ENCODE measurements at regions not wholly inside any gene's neighbourhood (a gene's known extent, or its start where the extent isn't known, plus 50 kb on each side); places are given as distances from the start of the nearest gene placed in this dataset.

GRCh38 chr1:48164571-48164970, 57.9 kb upstream of the SLC5A9 start:
- TF ChIP-seq EZH2phosphoT487 (IDR thresholded peaks at IDR 0.05; ENCODE audit: insufficient read depth, low read depth) (no peak), EZH2 (IDR thresholded peaks at IDR 0.05; ENCODE audit: insufficient read depth, poor library complexity, severe bottlenecking) (no peak)
- H3K9ac ChIP-seq: no peak overlapping the region
- H3K9me3 ChIP-seq (ENCODE audit: low read depth): no peaks in the 10 kb centered on the region
- no peak for DNase-seq
- no peak overlapping the region for H2AFZ ChIP-seq
- H3K4me3 ChIP-seq: no peak overlapping the region
- H3K27ac ChIP-seq: no peak overlapping the region
- no peaks in the 10 kb centered on the region for H3K79me2 ChIP-seq (ENCODE audit: insufficient read depth)
- no peaks in the 10 kb centered on the region for H3K9me2 ChIP-seq (ENCODE audit: insufficient read depth)
- H3K27me3 ChIP-seq (replicated peaks; ENCODE audit: insufficient read depth): no peaks in the 10 kb centered on the region
- H3K4me2 ChIP-seq (ENCODE audit: unreplicated experiment): no peak overlapping the region
- 38 to 40% methylated on average over 4 of the region's 4 CpGs for WGBS, 2 experiments (ENCODE audit: low coverage in 1 of 2, low lambda C conversion rate in 2 of 2, missing lambda C conversion rate in 2 of 2)
- no peaks in the 10 kb centered on the region for H3F3A ChIP-seq (ENCODE audit: insufficient read depth)
- no peaks in the 10 kb centered on the region for H3K4me1 ChIP-seq (ENCODE audit: insufficient read depth)
- in situ Hi-C loops (cut with MboI): no loop called here
- no peaks in the 10 kb centered on the region for H4K20me1 ChIP-seq (ENCODE audit: insufficient read depth)
- no peaks in the 10 kb centered on the region for H3K36me3 ChIP-seq (ENCODE audit: low read depth)

DNA sequence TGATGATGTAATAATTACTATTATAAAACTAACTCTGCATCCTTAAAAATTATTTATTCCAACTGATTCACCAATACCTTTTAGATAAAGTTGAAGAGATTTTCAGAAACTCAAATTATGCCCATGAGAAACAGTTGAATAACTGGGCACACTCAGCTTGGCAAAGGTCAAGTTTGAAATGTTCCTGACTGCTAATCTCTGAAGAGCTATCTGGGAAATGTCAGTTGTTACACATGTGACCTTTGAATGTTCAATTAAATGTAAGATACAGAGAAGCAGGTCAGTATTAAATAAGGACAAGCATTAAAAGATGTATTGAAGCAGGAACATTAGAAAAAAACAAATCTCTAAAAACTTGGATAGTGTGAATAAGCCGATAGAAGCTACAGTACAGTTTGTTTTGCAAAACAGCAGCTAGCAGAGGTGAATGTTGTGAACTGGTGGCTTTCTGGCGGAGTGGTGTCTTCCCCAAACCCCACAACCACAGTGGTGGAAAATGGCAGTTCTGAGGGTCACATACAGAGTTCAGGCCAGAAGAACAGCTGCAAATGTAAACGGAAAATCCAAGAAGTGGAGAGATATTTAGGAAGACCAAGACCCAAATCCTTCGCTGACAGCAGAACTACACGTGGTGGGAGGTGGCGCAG, 61.9 kb upstream of the SLC5A9 start:
- no peaks in the 10 kb centered on the region for H3K4me1 ChIP-seq (ENCODE audit: insufficient read depth)
- no peak overlapping the region for H3K27ac ChIP-seq
- in situ Hi-C loops (cut with MboI): no loop called here
- H3K36me3 ChIP-seq (ENCODE audit: low read depth): no peaks in the 10 kb centered on the region
- no peak overlapping the region for H3K9ac ChIP-seq
- no peaks in the 10 kb centered on the region for H4K20me1 ChIP-seq (ENCODE audit: insufficient read depth)
- no peaks in the 10 kb centered on the region for H3K9me2 ChIP-seq (ENCODE audit: insufficient read depth)
- no peak overlapping the region for H2AFZ ChIP-seq
- no peak for TF ChIP-seq EZH2 (IDR thresholded peaks at IDR 0.05; ENCODE audit: insufficient read depth, poor library complexity, severe bottlenecking)
- TF ChIP-seq EZH2phosphoT487 (IDR thresholded peaks at IDR 0.05; ENCODE audit: insufficient read depth, low read depth): no peak
- DNase-seq: no peak
- H3K4me2 ChIP-seq (ENCODE audit: unreplicated experiment): no peak overlapping the region
- 16 to 24% methylated on average over 6 of the region's 6 CpGs for WGBS, 2 experiments (ENCODE audit: low coverage in 1 of 2, low lambda C conversion rate in 2 of 2, missing lambda C conversion rate in 2 of 2)
- no peaks in the 10 kb centered on the region for H3K27me3 ChIP-seq (replicated peaks; ENCODE audit: insufficient read depth)
- no peak overlapping the region for H3K4me3 ChIP-seq
- no peaks in the 10 kb centered on the region for H3K79me2 ChIP-seq (ENCODE audit: insufficient read depth)
- no peaks in the 10 kb centered on the region for H3F3A ChIP-seq (ENCODE audit: insufficient read depth)
- no peaks in the 10 kb centered on the region for H3K9me3 ChIP-seq (ENCODE audit: low read depth)

GRCh38 chr1:48139275-48139674, 83.2 kb upstream of the SLC5A9 start:
- no peaks in the 10 kb centered on the region for H3K9me3 ChIP-seq (ENCODE audit: low read depth)
- in situ Hi-C loops (cut with MboI): no loop called here
- no peak overlapping the region for H3K9ac ChIP-seq
- DNase-seq: no peak
- no peak overlapping the region for H3K4me3 ChIP-seq
- H3K27ac ChIP-seq: no peak overlapping the region
- 5 to 11% methylated on average over 2 of the region's 2 CpGs for WGBS, 2 experiments (ENCODE audit: low coverage in 1 of 2, low lambda C conversion rate in 2 of 2, missing lambda C conversion rate in 2 of 2)
- no peaks in the 10 kb centered on the region for H3K4me1 ChIP-seq (ENCODE audit: insufficient read depth)
- no peaks in the 10 kb centered on the region for H4K20me1 ChIP-seq (ENCODE audit: insufficient read depth)
- 0 out of 2 replicates have a peak, but pooled peaks cover 3% of the 10 kb centered on the region for H3K27me3 ChIP-seq (replicated peaks; ENCODE audit: insufficient read depth)
- no peaks in the 10 kb centered on the region for H3K36me3 ChIP-seq (ENCODE audit: low read depth)
- no peak overlapping the region for H2AFZ ChIP-seq
- no peaks in the 10 kb centered on the region for H3F3A ChIP-seq (ENCODE audit: insufficient read depth)
- TF ChIP-seq EZH2 (IDR thresholded peaks at IDR 0.05; ENCODE audit: insufficient read depth, poor library complexity, severe bottlenecking) (no peak), EZH2phosphoT487 (IDR thresholded peaks at IDR 0.05; ENCODE audit: insufficient read depth, low read depth) (no peak)
- no peaks in the 10 kb centered on the region for H3K9me2 ChIP-seq (ENCODE audit: insufficient read depth)
- H3K4me2 ChIP-seq (ENCODE audit: unreplicated experiment): no peak overlapping the region
- no peaks in the 10 kb centered on the region for H3K79me2 ChIP-seq (ENCODE audit: insufficient read depth)

DNA sequence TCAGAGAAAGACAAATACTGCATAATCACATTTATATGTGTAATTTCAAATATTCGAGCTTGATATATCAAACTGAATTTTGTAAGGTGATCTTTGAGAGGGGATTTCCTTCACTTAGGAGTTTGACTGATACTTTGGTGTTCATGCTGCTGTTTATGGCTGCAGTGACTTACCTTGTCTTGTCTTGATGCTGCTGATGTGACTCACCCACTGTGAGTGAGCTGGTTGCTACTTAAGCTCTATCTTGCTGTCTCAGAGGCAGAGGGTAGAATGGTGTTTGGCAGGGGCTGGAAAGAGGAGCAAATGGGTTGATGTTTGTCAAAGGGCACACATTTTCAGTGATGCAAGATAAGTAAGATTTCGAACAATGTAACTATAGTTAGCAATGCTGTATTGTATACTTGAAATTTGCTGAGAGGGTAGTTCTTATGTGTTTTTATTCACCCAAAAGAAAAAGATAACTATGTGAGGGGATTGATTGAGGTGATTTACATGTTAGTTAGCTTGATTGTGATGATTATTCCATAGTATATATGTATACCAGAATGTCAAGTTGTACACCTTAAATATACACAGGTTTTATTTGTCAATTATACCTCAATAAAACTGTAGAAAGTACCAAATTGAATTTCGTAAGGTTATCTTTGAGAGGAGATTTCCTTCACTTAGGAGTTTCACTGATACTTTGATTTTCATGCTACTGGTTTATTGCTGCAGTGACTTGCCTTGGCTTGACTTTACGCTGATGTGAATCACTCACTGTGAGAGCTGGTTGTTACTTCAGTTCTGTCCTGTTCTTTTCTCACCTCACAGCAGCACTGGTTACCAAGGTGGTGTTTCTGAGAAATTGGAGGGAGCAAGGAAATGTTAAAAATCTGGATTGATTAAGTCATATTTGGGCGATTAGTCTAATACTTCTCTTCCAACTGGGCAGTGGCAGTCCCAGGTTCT, 94.5 kb upstream of the SLC5A9 start:
- 21 to 22% methylated on average over 5 of the region's 5 CpGs for WGBS, 2 experiments (ENCODE audit: low coverage in 1 of 2, low lambda C conversion rate in 2 of 2, missing lambda C conversion rate in 2 of 2)

More for the DNA sequence above, 94.5 kb upstream of the SLC5A9 start:
- in situ Hi-C loops (cut with MboI): no loop called here
- no peaks in the 10 kb centered on the region for H3F3A ChIP-seq (ENCODE audit: insufficient read depth)
- H3K79me2 ChIP-seq (ENCODE audit: insufficient read depth): no peaks in the 10 kb centered on the region
- H3K4me3 ChIP-seq: no peak overlapping the region
- no peak overlapping the region for H3K9ac ChIP-seq
- no peaks in the 10 kb centered on the region for H3K36me3 ChIP-seq (ENCODE audit: low read depth)
- no peaks in the 10 kb centered on the region for H3K9me3 ChIP-seq (ENCODE audit: low read depth)
- no peak overlapping the region for H3K4me2 ChIP-seq (ENCODE audit: unreplicated experiment)
- H3K9me2 ChIP-seq (ENCODE audit: insufficient read depth): no peaks in the 10 kb centered on the region
- no peaks in the 10 kb centered on the region for H4K20me1 ChIP-seq (ENCODE audit: insufficient read depth)
- no peaks in the 10 kb centered on the region for H3K4me1 ChIP-seq (ENCODE audit: insufficient read depth)
- H3K27ac ChIP-seq: no peak overlapping the region
- no peak for TF ChIP-seq EZH2phosphoT487 (IDR thresholded peaks at IDR 0.05; ENCODE audit: insufficient read depth, low read depth)
- TF ChIP-seq EZH2 (IDR thresholded peaks at IDR 0.05; ENCODE audit: insufficient read depth, poor library complexity, severe bottlenecking): no peak
- 0 out of 2 replicates have a peak, but pooled peaks cover 2% of the 10 kb centered on the region for H3K27me3 ChIP-seq (replicated peaks; ENCODE audit: insufficient read depth)
- no peak for DNase-seq
- H2AFZ ChIP-seq: no peak overlapping the region

Measured in GM23248 (cell line).